ENCODE measurements at regions not wholly inside any gene's neighbourhood (a gene's known extent, or its start where the extent isn't known, plus 50 kb on each side); places are given as distances from the start of the nearest gene placed in this dataset.
A peak's percentile ranks its signal among the peaks of the same experiment; 100 is the strongest.

- Histone ChIP-seq H3K4me3 (ENCODE audit: low read length) (no peak overlapping the region), H3K36me3 (ENCODE audit: control insufficient read depth, insufficient read depth, low read length) (no peaks in the 10 kb centered on the region), H3K27me3 (ENCODE audit: control insufficient read depth, insufficient read depth, low read length) (no peaks in the 10 kb centered on the region), H3K9me3 (ENCODE audit: control insufficient read depth, low read depth, low read length) (peaks cover 17% of the 10 kb centered on the region), H3K27ac (ENCODE audit: low read length) (peak overlapping the region; percentile 94), H3K4me1 (ENCODE audit: control insufficient read depth, insufficient read depth, low read length) (peaks cover 35% of the 10 kb centered on the region)
- WGBS (ENCODE audit: insufficient coverage, low lambda C conversion rate) = 61% methylated on average over 3 of the region's 6 CpGs
- DNase-seq = no peak
Measured at GRCh38 chr1:181173761-181174447, 85.4 kb downstream of the IER5 start.

GRCh38 chr1:181174861-181175260 lies 86.4 kb downstream of the IER5 start:
- DNase-seq = peak; percentile 72 to 88
- peak overlapping the region; percentile 39 for H3K4me3 ChIP-seq (ENCODE audit: low read length)
- no CpG with 5 or more reads among the region's 4 CpGs for WGBS (ENCODE audit: insufficient coverage, low lambda C conversion rate)

GRCh38 chr1:181175356-181175910 lies 86.9 kb downstream of the IER5 start:
- H3K36me3 ChIP-seq (ENCODE audit: control insufficient read depth, insufficient read depth, low read length) = no peaks in the 10 kb centered on the region
- peak overlapping the region; percentile 39 for H3K4me3 ChIP-seq (ENCODE audit: low read length)
- H3K27ac ChIP-seq (ENCODE audit: low read length) = peak overlapping the region; percentile 94
- peak in 1 of 2 donors; percentile 73 for DNase-seq
- peaks cover 48% of the 10 kb centered on the region for H3K4me1 ChIP-seq (ENCODE audit: control insufficient read depth, insufficient read depth, low read length)
- peaks cover 17% of the 10 kb centered on the region for H3K9me3 ChIP-seq (ENCODE audit: control insufficient read depth, low read depth, low read length)
- WGBS (ENCODE audit: insufficient coverage, low lambda C conversion rate) = no CpG with 5 or more reads among the region's 6 CpGs
- no peaks in the 10 kb centered on the region for H3K27me3 ChIP-seq (ENCODE audit: control insufficient read depth, insufficient read depth, low read length)

More at GRCh38 chr1:181174861-181175260, 86.4 kb downstream of the IER5 start:
- H3K4me1 ChIP-seq (ENCODE audit: control insufficient read depth, insufficient read depth, low read length) = peaks cover 42% of the 10 kb centered on the region
- peak overlapping the region; percentile 94 for H3K27ac ChIP-seq (ENCODE audit: low read length)
- no peaks in the 10 kb centered on the region for H3K36me3 ChIP-seq (ENCODE audit: control insufficient read depth, insufficient read depth, low read length)
- peaks cover 17% of the 10 kb centered on the region for H3K9me3 ChIP-seq (ENCODE audit: control insufficient read depth, low read depth, low read length)
- no peaks in the 10 kb centered on the region for H3K27me3 ChIP-seq (ENCODE audit: control insufficient read depth, insufficient read depth, low read length)

GRCh38 chr1:181175955-181176354 lies 87.5 kb downstream of the IER5 start:
- H3K4me3 ChIP-seq (ENCODE audit: low read length) = peak overlapping the region; percentile 27
- H3K4me1 ChIP-seq (ENCODE audit: control insufficient read depth, insufficient read depth, low read length) = peaks cover 53% of the 10 kb centered on the region
- no CpG with 5 or more reads among the region's 5 CpGs for WGBS (ENCODE audit: insufficient coverage, low lambda C conversion rate)
- no peaks in the 10 kb centered on the region for H3K36me3 ChIP-seq (ENCODE audit: control insufficient read depth, insufficient read depth, low read length)
- no peaks in the 10 kb centered on the region for H3K27me3 ChIP-seq (ENCODE audit: control insufficient read depth, insufficient read depth, low read length)
- H3K27ac ChIP-seq (ENCODE audit: low read length) = peak overlapping the region; percentile 94
- peaks cover 17% of the 10 kb centered on the region for H3K9me3 ChIP-seq (ENCODE audit: control insufficient read depth, low read depth, low read length)
- DNase-seq = no peak

- 71% methylated on average over 2 of the region's 9 CpGs for WGBS (ENCODE audit: insufficient coverage, low lambda C conversion rate)
- Histone ChIP-seq H3K9me3 (ENCODE audit: control insufficient read depth, low read depth, low read length) (peaks cover 4% of the 10 kb centered on the region), H3K4me3 (ENCODE audit: low read length) (no peak overlapping the region), H3K27me3 (ENCODE audit: control insufficient read depth, insufficient read depth, low read length) (no peaks in the 10 kb centered on the region), H3K36me3 (ENCODE audit: control insufficient read depth, insufficient read depth, low read length) (no peaks in the 10 kb centered on the region), H3K4me1 (ENCODE audit: control insufficient read depth, insufficient read depth, low read length) (peaks cover 54% of the 10 kb centered on the region), H3K27ac (ENCODE audit: low read length) (no peak overlapping the region)
- no peak for DNase-seq
Measured at GRCh38 chr1:181178241-181178879, 89.9 kb downstream of the IER5 start.

GRCh38 chr1:181179279-181179986 lies 90.9 kb downstream of the IER5 start:
- Histone ChIP-seq H3K9me3 (ENCODE audit: control insufficient read depth, low read depth, low read length) (no peaks in the 10 kb centered on the region), H3K4me1 (ENCODE audit: control insufficient read depth, insufficient read depth, low read length) (peaks cover 48% of the 10 kb centered on the region), H3K27ac (ENCODE audit: low read length) (no peak overlapping the region), H3K4me3 (ENCODE audit: low read length) (no peak overlapping the region), H3K36me3 (ENCODE audit: control insufficient read depth, insufficient read depth, low read length) (no peaks in the 10 kb centered on the region), H3K27me3 (ENCODE audit: control insufficient read depth, insufficient read depth, low read length) (no peaks in the 10 kb centered on the region)
- DNase-seq = no peak
- 45% methylated on average over 4 of the region's 10 CpGs for WGBS (ENCODE audit: insufficient coverage, low lambda C conversion rate)

GRCh38 chr1:181179987-181180365 lies 91.5 kb downstream of the IER5 start:
- Histone ChIP-seq H3K27me3 (ENCODE audit: control insufficient read depth, insufficient read depth, low read length) (no peaks in the 10 kb centered on the region), H3K4me1 (ENCODE audit: control insufficient read depth, insufficient read depth, low read length) (peaks cover 43% of the 10 kb centered on the region), H3K4me3 (ENCODE audit: low read length) (no peak overlapping the region), H3K27ac (ENCODE audit: low read length) (no peak overlapping the region), H3K36me3 (ENCODE audit: control insufficient read depth, insufficient read depth, low read length) (no peaks in the 10 kb centered on the region), H3K9me3 (ENCODE audit: control insufficient read depth, low read depth, low read length) (no peaks in the 10 kb centered on the region)
- WGBS (ENCODE audit: insufficient coverage, low lambda C conversion rate) = no CpG with 5 or more reads among the region's 6 CpGs
- DNase-seq = peak; percentile 58 to 78

GRCh38 chr1:181180407-181181031 lies 92.0 kb downstream of the IER5 start:
- no peaks in the 10 kb centered on the region for H3K36me3 ChIP-seq (ENCODE audit: control insufficient read depth, insufficient read depth, low read length)
- 80% methylated on average over 1 of the region's 11 CpGs for WGBS (ENCODE audit: insufficient coverage, low lambda C conversion rate)
- H3K27ac ChIP-seq (ENCODE audit: low read length) = no peak overlapping the region
- H3K9me3 ChIP-seq (ENCODE audit: control insufficient read depth, low read depth, low read length) = no peaks in the 10 kb centered on the region
- H3K4me1 ChIP-seq (ENCODE audit: control insufficient read depth, insufficient read depth, low read length) = peaks cover 38% of the 10 kb centered on the region
- H3K27me3 ChIP-seq (ENCODE audit: control insufficient read depth, insufficient read depth, low read length) = no peaks in the 10 kb centered on the region
- H3K4me3 ChIP-seq (ENCODE audit: low read length) = no peak overlapping the region
- DNase-seq = no peak

GRCh38 chr1:181181792-181182585 lies 93.5 kb downstream of the IER5 start:
- 83% methylated on average over 1 of the region's 11 CpGs for WGBS (ENCODE audit: insufficient coverage, low lambda C conversion rate)
- Histone ChIP-seq H3K9me3 (ENCODE audit: control insufficient read depth, low read depth, low read length) (no peaks in the 10 kb centered on the region), H3K27me3 (ENCODE audit: control insufficient read depth, insufficient read depth, low read length) (no peaks in the 10 kb centered on the region)

More at GRCh38 chr1:181181792-181182585, 93.5 kb downstream of the IER5 start:
- no peaks in the 10 kb centered on the region for H3K36me3 ChIP-seq (ENCODE audit: control insufficient read depth, insufficient read depth, low read length)
- H3K4me3 ChIP-seq (ENCODE audit: low read length) = no peak overlapping the region
- H3K4me1 ChIP-seq (ENCODE audit: control insufficient read depth, insufficient read depth, low read length) = peaks cover 28% of the 10 kb centered on the region
- no peak for DNase-seq
- no peak overlapping the region for H3K27ac ChIP-seq (ENCODE audit: low read length)
